Neural cell (in vitro differentiated cells): ENCODE measurements at regions not wholly inside any gene's neighbourhood (a gene's known extent, or its start where the extent isn't known, plus 50 kb on each side); places are given as distances from the start of the nearest gene placed in this dataset.

ENCODE experiments used
- H2AFZ ChIP-seq: fragments of 200-600, 300-800 bp; sonication (generic), shearing (Covaris generic); 2 replicates; pipeline ENCODE4 v1.6.0; 2014; ENCODE audit warnings: low read depth, mild to moderate bottlenecking, antibody characterized with exemption, low read length, moderate library complexity
- H3F3A ChIP-seq: fragments of 200-600 bp; shearing (Covaris generic); 2 replicates; pipeline ENCODE4 v1.6.1; 2016; ENCODE audit warnings: mild to moderate bottlenecking, moderate library complexity, mixed read lengths, antibody characterized with exemption, low read length; ENCODE audit not compliant: insufficient read depth, poor library complexity, severe bottlenecking
- H3K27ac ChIP-seq: fragments of 200-600, 300-800 bp; sonication (generic), shearing (Covaris generic); 2 replicates; pipeline ENCODE4 v1.5.1; 2014; ENCODE audit warnings: mild to moderate bottlenecking, low read length, moderate library complexity
- H3K27me3 ChIP-seq: fragments of 300-800, 200-600 bp; sonication (generic), shearing (Covaris generic); 2 replicates; pipeline ENCODE4 v1.6.0; 2014; ENCODE audit warnings: mild to moderate bottlenecking, low read depth, low read length, moderate library complexity; ENCODE audit not compliant: insufficient read depth
- H3K36me3 ChIP-seq: fragments of 300-800, 200-600 bp; sonication (generic), shearing (Covaris generic); 2 replicates; pipeline ENCODE4 v1.5.1; 2014; ENCODE audit warnings: mild to moderate bottlenecking, antibody characterized with exemption, low read length, moderate library complexity; ENCODE audit not compliant: insufficient read depth
- H3K4me2 ChIP-seq: fragments of 300-800, 200-600 bp; sonication (generic), shearing (Covaris generic); 2 replicates; pipeline ENCODE4 v1.6.0; 2014; ENCODE audit warnings: mild to moderate bottlenecking, low read length
- H3K4me3 ChIP-seq: fragments of 300-800, 200-600 bp; sonication (generic), shearing (Covaris generic); 2 replicates; pipeline ENCODE4 v1.5.1; 2014; ENCODE audit warnings: mild to moderate bottlenecking, low read length, moderate library complexity
- H3K79me2 ChIP-seq: fragments of 200-600 bp; shearing (Covaris generic); replicated peaks from 2 replicates; pipeline ENCODE4 v1.6.0; 2014; ENCODE audit warnings: mild to moderate bottlenecking, low read length, moderate library complexity; ENCODE audit not compliant: insufficient read depth
- H3K9ac ChIP-seq: fragments of 300-800, 200-600 bp; sonication (generic), shearing (Covaris generic); 2 replicates; pipeline ENCODE4 v1.6.1; 2016; ENCODE audit warnings: mild to moderate bottlenecking, low read length, mixed read lengths
- H3K9me2 ChIP-seq: fragments of 200-600 bp; shearing (Covaris generic); 2 replicates; pipeline ENCODE4 v1.6.1; 2016; ENCODE audit warnings: mild to moderate bottlenecking, low read length, mixed read lengths; ENCODE audit not compliant: insufficient read depth
- H3K9me3 ChIP-seq: fragments of 200-600, 300-800 bp; sonication (generic), shearing (Covaris generic); 2 replicates; pipeline ENCODE4 v1.6.1; 2016; ENCODE audit warnings: mild to moderate bottlenecking, mixed run types, low read length, moderate library complexity, mixed read lengths
- H4K20me1 ChIP-seq: fragments of 200-600 bp; shearing (Covaris generic); 2 replicates; pipeline ENCODE4 v1.6.1; 2016; ENCODE audit warnings: mild to moderate bottlenecking, mixed run types; ENCODE audit not compliant: insufficient read depth
- EP300 ChIP-seq: fragments of 450-650 bp; conservative IDR thresholded peaks from 2 replicates; pipeline ENCODE4 v1.6.1; 2014; ENCODE audit warnings: antibody characterized with exemption, mild to moderate bottlenecking, moderate library complexity; ENCODE audit not compliant: poor library complexity, severe bottlenecking
- EZH2 ChIP-seq: fragments of 200-600, 300-800 bp; shearing (Covaris generic), sonication (generic); IDR thresholded peaks from 2 replicates; pipeline ENCODE4 v1.6.1; 2014; ENCODE audit warnings: antibody characterized with exemption, low read length, borderline replicate concordance, mild to moderate bottlenecking; ENCODE audit not compliant: insufficient read depth, poor library complexity, severe bottlenecking
- MXI1 ChIP-seq: fragments of 450-650 bp; conservative IDR thresholded peaks from 2 replicates; pipeline ENCODE4 v1.6.1; 2014; ENCODE audit warnings: antibody characterized with exemption, mild to moderate bottlenecking; ENCODE audit not compliant: poor library complexity, severe bottlenecking
- POLR2AphosphoS5 ChIP-seq: IDR thresholded peaks from 2 replicates; pipeline ENCODE4 v1.6.1; 2012
- RAD21 ChIP-seq: fragments of 450-650 bp; conservative IDR thresholded peaks from 2 replicates; pipeline ENCODE4 v1.6.1; 2014; ENCODE audit warnings: antibody characterized with exemption, mild to moderate bottlenecking, moderate library complexity
- SMC3 ChIP-seq: fragments of 450-650 bp; conservative IDR thresholded peaks from 2 replicates; pipeline ENCODE4 v1.6.1; 2014; ENCODE audit warnings: antibody characterized with exemption, mild to moderate bottlenecking, moderate library complexity; ENCODE audit not compliant: poor library complexity
- TAF1 ChIP-seq: IDR thresholded peaks from 2 replicates; pipeline ENCODE4 v1.6.1; 2012; ENCODE audit warnings: low read depth
- TF ChIP-seq, protein P1 (sequence below): IDR thresholded peaks from 2 replicates; pipeline ENCODE4 v1.6.1; 2012; ENCODE audit warnings: borderline replicate concordance
- TF ChIP-seq, protein P2 (sequence below): fragments of 450-650 bp; IDR thresholded peaks from 2 replicates; pipeline ENCODE4 v1.5.1; 2014; ENCODE audit warnings: antibody characterized with exemption, mild to moderate bottlenecking, moderate library complexity; ENCODE audit not compliant: poor library complexity, severe bottlenecking

DNA sequence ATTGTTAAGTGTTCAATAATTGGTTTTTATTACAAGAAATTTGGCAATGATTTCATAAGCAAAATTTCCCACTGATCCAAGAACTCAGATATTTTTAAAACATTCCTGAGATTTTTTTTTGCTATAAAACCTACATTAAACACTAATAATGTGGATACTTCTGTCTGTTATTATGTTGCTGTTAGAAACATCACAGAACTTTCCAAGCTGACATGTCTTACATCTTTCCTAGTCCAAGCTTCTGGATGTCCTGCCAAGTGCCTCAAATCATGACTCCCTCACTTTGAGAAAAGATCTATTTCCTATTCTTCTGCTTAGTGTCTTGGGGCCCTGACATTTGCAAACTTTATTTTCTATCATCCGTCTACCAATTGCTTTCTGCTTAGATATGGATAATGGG lies 110.8 kb downstream of the RFPL4B start:
- Histone ChIP-seq H3K4me2 (no peak overlapping the region), H4K20me1 (no peaks in the 10 kb centered on the region), H3K9ac (no peak overlapping the region), H3K9me3 (no peaks in the 10 kb centered on the region), H3F3A (no peaks in the 10 kb centered on the region), H3K27ac (no peak overlapping the region), H3K27me3 (no peaks in the 10 kb centered on the region), H3K4me3 (no peak overlapping the region), H3K9me2 (no peaks in the 10 kb centered on the region), H2AFZ (no peak overlapping the region), H3K79me2 (no peaks in the 10 kb centered on the region), H3K36me3 (no peaks in the 10 kb centered on the region)
- no peak for TF ChIP-seq TAF1
- TF ChIP-seq RAD21, result no peak
- TF ChIP-seq POLR2AphosphoS5, result no peak
- TF ChIP-seq, protein P1, sequence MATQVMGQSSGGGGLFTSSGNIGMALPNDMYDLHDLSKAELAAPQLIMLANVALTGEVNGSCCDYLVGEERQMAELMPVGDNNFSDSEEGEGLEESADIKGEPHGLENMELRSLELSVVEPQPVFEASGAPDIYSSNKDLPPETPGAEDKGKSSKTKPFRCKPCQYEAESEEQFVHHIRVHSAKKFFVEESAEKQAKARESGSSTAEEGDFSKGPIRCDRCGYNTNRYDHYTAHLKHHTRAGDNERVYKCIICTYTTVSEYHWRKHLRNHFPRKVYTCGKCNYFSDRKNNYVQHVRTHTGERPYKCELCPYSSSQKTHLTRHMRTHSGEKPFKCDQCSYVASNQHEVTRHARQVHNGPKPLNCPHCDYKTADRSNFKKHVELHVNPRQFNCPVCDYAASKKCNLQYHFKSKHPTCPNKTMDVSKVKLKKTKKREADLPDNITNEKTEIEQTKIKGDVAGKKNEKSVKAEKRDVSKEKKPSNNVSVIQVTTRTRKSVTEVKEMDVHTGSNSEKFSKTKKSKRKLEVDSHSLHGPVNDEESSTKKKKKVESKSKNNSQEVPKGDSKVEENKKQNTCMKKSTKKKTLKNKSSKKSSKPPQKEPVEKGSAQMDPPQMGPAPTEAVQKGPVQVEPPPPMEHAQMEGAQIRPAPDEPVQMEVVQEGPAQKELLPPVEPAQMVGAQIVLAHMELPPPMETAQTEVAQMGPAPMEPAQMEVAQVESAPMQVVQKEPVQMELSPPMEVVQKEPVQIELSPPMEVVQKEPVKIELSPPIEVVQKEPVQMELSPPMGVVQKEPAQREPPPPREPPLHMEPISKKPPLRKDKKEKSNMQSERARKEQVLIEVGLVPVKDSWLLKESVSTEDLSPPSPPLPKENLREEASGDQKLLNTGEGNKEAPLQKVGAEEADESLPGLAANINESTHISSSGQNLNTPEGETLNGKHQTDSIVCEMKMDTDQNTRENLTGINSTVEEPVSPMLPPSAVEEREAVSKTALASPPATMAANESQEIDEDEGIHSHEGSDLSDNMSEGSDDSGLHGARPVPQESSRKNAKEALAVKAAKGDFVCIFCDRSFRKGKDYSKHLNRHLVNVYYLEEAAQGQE, result no peak
- TF ChIP-seq SMC3, result no peak
- TF ChIP-seq EZH2, result no peak
- TF ChIP-seq MXI1, result no peak
- no peak for TF ChIP-seq EP300
- TF ChIP-seq, protein P2, sequence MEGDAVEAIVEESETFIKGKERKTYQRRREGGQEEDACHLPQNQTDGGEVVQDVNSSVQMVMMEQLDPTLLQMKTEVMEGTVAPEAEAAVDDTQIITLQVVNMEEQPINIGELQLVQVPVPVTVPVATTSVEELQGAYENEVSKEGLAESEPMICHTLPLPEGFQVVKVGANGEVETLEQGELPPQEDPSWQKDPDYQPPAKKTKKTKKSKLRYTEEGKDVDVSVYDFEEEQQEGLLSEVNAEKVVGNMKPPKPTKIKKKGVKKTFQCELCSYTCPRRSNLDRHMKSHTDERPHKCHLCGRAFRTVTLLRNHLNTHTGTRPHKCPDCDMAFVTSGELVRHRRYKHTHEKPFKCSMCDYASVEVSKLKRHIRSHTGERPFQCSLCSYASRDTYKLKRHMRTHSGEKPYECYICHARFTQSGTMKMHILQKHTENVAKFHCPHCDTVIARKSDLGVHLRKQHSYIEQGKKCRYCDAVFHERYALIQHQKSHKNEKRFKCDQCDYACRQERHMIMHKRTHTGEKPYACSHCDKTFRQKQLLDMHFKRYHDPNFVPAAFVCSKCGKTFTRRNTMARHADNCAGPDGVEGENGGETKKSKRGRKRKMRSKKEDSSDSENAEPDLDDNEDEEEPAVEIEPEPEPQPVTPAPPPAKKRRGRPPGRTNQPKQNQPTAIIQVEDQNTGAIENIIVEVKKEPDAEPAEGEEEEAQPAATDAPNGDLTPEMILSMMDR, result no peak

DNA sequence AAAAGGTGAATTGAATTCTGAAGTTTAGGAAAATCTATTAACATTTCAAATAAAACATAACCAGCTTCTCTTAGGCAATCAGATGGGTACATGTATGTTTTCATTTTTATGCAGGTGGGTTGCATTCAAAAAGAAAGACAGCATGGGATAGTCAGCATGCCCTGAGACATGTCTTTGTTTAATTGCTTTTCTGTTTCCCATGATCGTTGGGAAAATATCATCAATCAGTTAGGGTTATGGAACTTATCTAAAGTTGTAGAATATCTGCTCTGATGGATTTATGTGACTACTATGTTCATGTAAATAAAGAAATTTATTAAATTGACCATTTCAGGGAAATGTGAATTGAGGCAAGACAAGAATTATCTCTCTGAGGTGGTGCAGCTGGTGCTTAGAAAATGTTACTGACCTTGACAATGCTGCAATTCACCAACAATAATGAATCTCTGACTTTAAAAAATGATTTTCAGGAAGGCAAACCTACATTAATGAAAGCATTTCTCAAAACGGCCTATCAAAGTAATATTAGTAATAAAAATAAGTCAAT lies 112.7 kb downstream of the RFPL4B start:
- TF ChIP-seq MXI1 (no peak), TAF1 (no peak), EP300 (no peak), EZH2 (no peak), POLR2AphosphoS5 (no peak)
- TF ChIP-seq, protein P2, result no peak
- Histone ChIP-seq H2AFZ (no peak overlapping the region), H3K9ac (no peak overlapping the region), H3K79me2 (no peaks in the 10 kb centered on the region), H3K27ac (no peak overlapping the region), H3K27me3 (no peaks in the 10 kb centered on the region), H3K9me2 (no peaks in the 10 kb centered on the region), H3K36me3 (no peaks in the 10 kb centered on the region), H3K4me2 (no peak overlapping the region), H4K20me1 (no peaks in the 10 kb centered on the region), H3K9me3 (no peaks in the 10 kb centered on the region), H3F3A (no peaks in the 10 kb centered on the region), H3K4me3 (no peak overlapping the region)
